Esophagus muscularis mucosa (tissue), 4 donors: ENCODE measurements at regions not wholly inside any gene's neighbourhood (a gene's known extent, or its start where the extent isn't known, plus 50 kb on each side); places are given as distances from the start of the nearest gene placed in this dataset.

Source experiments
- DNase-seq: peaks from one replicate; pipeline ENCODE4 v3.0.0-alpha.2; 2017; ENCODE audit errors: extremely low spot score
- H3K27ac ChIP-seq, 4 donors: fragments of 200-600 bp; sonication (generic); replicated peaks in 1 of 4; 1 replicate in 3 of 4; 2 replicates in 1 of 4; pipeline ENCODE4 v1.5.1; 2016 to 2019; ENCODE audit warnings: mild to moderate bottlenecking in 1 of 4
- H3K27me3 ChIP-seq, 4 donors: fragments of 200-600 bp; sonication (generic); one replicate each; pipeline versions ENCODE4 v1.5.1 to v1.6.0; 2016 to 2019
- H3K36me3 ChIP-seq, 4 donors: fragments of 200-600 bp; sonication (generic); one replicate each; pipeline ENCODE4 v1.5.1; 2016 to 2019
- H3K4me1 ChIP-seq, 4 donors: fragments of 200-600 bp; sonication (generic); one replicate each; pipeline ENCODE4 v1.5.1; 2016 to 2019
- H3K4me3 ChIP-seq, 4 donors: fragments of 200-600 bp; sonication (generic); 1 replicate in 2 of 4; 2 replicates in 2 of 4; pipeline ENCODE4 v1.5.1; 2016 to 2019; ENCODE audit warnings: mild to moderate bottlenecking in 4 of 4, moderate library complexity in 1 of 4
- H3K9me3 ChIP-seq, 4 donors: fragments of 200-600 bp; sonication (generic); 1 replicate in 3 of 4; 2 replicates in 1 of 4; pipeline ENCODE4 v1.5.1; 2016 to 2019
- CTCF ChIP-seq, 3 experiments: fragments of 200-600 bp in 2 of 3; fragments of 450-650 bp in 1 of 3; sonication (generic) in 2 of 3; IDR thresholded peaks; one replicate each; pipeline ENCODE4 v1.5.1; 2017 to 2019; ENCODE audit warnings: antibody characterized with exemption in 3 of 3, mild to moderate bottlenecking in 2 of 3, moderate library complexity in 1 of 3
- EP300 ChIP-seq: sonication (generic); formaldehyde crosslinking; IDR thresholded peaks from one replicate; pipeline ENCODE4 v1.6.1; 2017; ENCODE audit warnings: antibody characterized with exemption
- POLR2A ChIP-seq: fragments of 450-650 bp; IDR thresholded peaks from one replicate; pipeline ENCODE4 v1.6.1; 2017; ENCODE audit warnings: antibody characterized with exemption, moderate library complexity, mild to moderate bottlenecking, low read depth
- POLR2AphosphoS5 ChIP-seq, 2 donors: sonication (generic); formaldehyde crosslinking; IDR thresholded peaks; one replicate each; pipeline ENCODE4 v1.6.1; 2017; ENCODE audit warnings: antibody characterized with exemption in 2 of 2
- WGBS: methylation state at CpG from one replicate; pipeline ENCODE4 v1.1.5; 2018; 5-methylcytosine and 5-hydroxymethylcytosine counted together
- intact Hi-C: fragments of 100-400 bp; cut with DNase I; formaldehyde crosslinking; loops from one replicate; pipeline ENCODE4 v1.15.1; 2023

GRCh38 chr9:2320114-2320513 is 301.5 kb upstream of the VLDLR start:
- no peaks in the 10 kb centered on the region for H3K4me1 ChIP-seq
- H3K4me3 ChIP-seq: no peak overlapping the region
- intact Hi-C loops: no loop called here
- H3K36me3 ChIP-seq: no peaks in the 10 kb centered on the region
- no peak overlapping the region for H3K27ac ChIP-seq
- TF ChIP-seq POLR2AphosphoS5 (IDR thresholded peaks at IDR 0.05) (no peak), CTCF (IDR thresholded peaks at IDR 0.05) (no peak), EP300 (no peak), POLR2A (no peak)
- H3K9me3 ChIP-seq: peaks cover 0 to 6% (median 3%) of the 10 kb centered on the region in 4 donors
- H3K27me3 ChIP-seq: no peaks in the 10 kb centered on the region
- DNase-seq: no peak
- 94% methylated on average over 5 of the region's 5 CpGs for WGBS

GRCh38 chr9:2320632-2321031 is 301.0 kb upstream of the VLDLR start:
- Histone ChIP-seq H3K4me1 (no peaks in the 10 kb centered on the region), H3K36me3 (no peaks in the 10 kb centered on the region), H3K27ac (no peak overlapping the region), H3K27me3 (no peaks in the 10 kb centered on the region), H3K4me3 (no peak overlapping the region), H3K9me3 (peaks cover 0 to 3% (median 0%) of the 10 kb centered on the region in 4 donors)
- TF ChIP-seq EP300 (no peak), POLR2A (no peak), CTCF (IDR thresholded peaks at IDR 0.05) (no peak), POLR2AphosphoS5 (IDR thresholded peaks at IDR 0.05) (no peak)
- 93% methylated on average over 2 of the region's 2 CpGs for WGBS
- peak; percentile 86 for DNase-seq
- intact Hi-C loops: no loop called here

DNA sequence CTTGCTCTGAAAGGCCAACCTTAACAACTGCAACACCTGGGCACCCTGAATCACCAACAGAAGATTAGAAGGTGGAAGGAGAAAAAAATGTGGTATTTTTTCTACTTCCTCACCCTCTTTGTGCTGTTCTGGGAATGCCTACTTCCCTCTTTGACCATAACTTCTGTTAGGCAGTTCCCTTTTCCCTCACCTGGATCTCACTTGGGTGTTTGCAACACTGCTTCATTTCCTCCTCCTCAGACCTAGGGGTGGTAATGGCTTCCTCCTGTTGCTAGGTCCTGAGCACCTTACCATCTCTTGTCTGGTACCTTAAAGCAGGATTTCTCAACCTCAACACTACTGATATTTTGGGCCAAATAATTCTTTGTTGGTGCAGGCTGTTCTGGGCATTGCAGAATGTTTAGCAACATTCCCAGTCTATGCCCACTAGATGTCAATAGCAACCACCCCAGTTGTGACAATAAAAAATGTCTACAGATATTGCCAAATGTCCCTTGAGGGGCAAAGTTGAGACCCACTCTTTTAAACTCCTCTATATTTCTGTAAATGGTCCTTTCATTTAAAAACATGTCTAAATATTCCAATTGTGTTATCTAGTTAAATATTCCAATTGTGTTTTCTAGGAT is 300.0 kb upstream of the VLDLR start:
- DNase-seq: peak; percentile 68
- intact Hi-C loops: no loop called here
- no peaks in the 10 kb centered on the region for H3K9me3 ChIP-seq
- H3K27me3 ChIP-seq: no peaks in the 10 kb centered on the region
- no peaks in the 10 kb centered on the region for H3K4me1 ChIP-seq
- no peak overlapping the region for H3K27ac ChIP-seq
- no peak overlapping the region for H3K4me3 ChIP-seq
- H3K36me3 ChIP-seq: no peaks in the 10 kb centered on the region
- no peak for TF ChIP-seq EP300
- no peak for TF ChIP-seq POLR2AphosphoS5 (IDR thresholded peaks at IDR 0.05)
- no peak for TF ChIP-seq CTCF (IDR thresholded peaks at IDR 0.05)

- no peaks in the 10 kb centered on the region for H3K27me3 ChIP-seq
- no peak for TF ChIP-seq POLR2AphosphoS5 (IDR thresholded peaks at IDR 0.05)
- TF ChIP-seq POLR2A: no peak
- TF ChIP-seq EP300: no peak
- TF ChIP-seq CTCF (IDR thresholded peaks at IDR 0.05): no peak
- peak; percentile 64 for DNase-seq
- H3K36me3 ChIP-seq: no peaks in the 10 kb centered on the region
- intact Hi-C loops: no loop called here
- no peaks in the 10 kb centered on the region for H3K4me1 ChIP-seq
- H3K27ac ChIP-seq: no peak overlapping the region
- H3K9me3 ChIP-seq: no peaks in the 10 kb centered on the region
- H3K4me3 ChIP-seq: no peak overlapping the region
- WGBS: 76% methylated on average over 2 of the region's 2 CpGs
These were observed 296.8 kb upstream of the VLDLR start for GRCh38 chr9:2324742-2325141.

GRCh38 chr9:2332663-2333062 is 288.9 kb upstream of the VLDLR start:
- DNase-seq: peak; percentile 21
- H3K36me3 ChIP-seq: no peaks in the 10 kb centered on the region
- no peak overlapping the region for H3K4me3 ChIP-seq
- intact Hi-C loops: no loop called here
- no peaks in the 10 kb centered on the region for H3K27me3 ChIP-seq
- TF ChIP-seq POLR2AphosphoS5 (IDR thresholded peaks at IDR 0.05): no peak
- TF ChIP-seq EP300: no peak
- TF ChIP-seq CTCF (IDR thresholded peaks at IDR 0.05): no peak
- TF ChIP-seq POLR2A: no peak
- no peaks in the 10 kb centered on the region for H3K9me3 ChIP-seq
- H3K4me1 ChIP-seq: peaks cover 0 to 16% (median 4%) of the 10 kb centered on the region in 4 donors
- 58% methylated on average over 4 of the region's 4 CpGs for WGBS
- no peak overlapping the region for H3K27ac ChIP-seq
